PFSK-1 (cell line): ENCODE measurements at regions not wholly inside any gene's neighbourhood (a gene's known extent, or its start where the extent isn't known, plus 50 kb on each side); places are given as distances from the start of the nearest gene placed in this dataset.

ENCODE experiments used
- FOXP2 ChIP-seq: optimal IDR thresholded peaks from 2 replicates; pipeline ENCODE3; 2011; ENCODE audit warnings: borderline replicate concordance, control low read depth, inconsistent platforms; ENCODE audit not compliant: insufficient read depth; ENCODE audit errors: extremely low read length, extremely low read depth
- POLR2AphosphoS5 ChIP-seq: IDR thresholded peaks from 2 replicates; pipeline ENCODE4 v1.6.1; 2012; ENCODE audit warnings: low read depth, mild to moderate bottlenecking, control low read depth, low read length, moderate library complexity
- REST ChIP-seq, 2 experiments: IDR thresholded peaks; 2 replicates each; pipeline versions ENCODE4 v1.6.1 to v1.8.0; 2011 to 2012; ENCODE audit warnings: low read depth in 2 of 2, low read length in 2 of 2, control low read depth in 1 of 2, inconsistent platforms in 1 of 2, mild to moderate bottlenecking in 1 of 2, moderate library complexity in 1 of 2; ENCODE audit not compliant: insufficient read depth in 1 of 2
- SIN3A ChIP-seq: IDR thresholded peaks from 2 replicates; pipeline ENCODE4 v1.6.1; 2012; ENCODE audit warnings: mild to moderate bottlenecking, low read length, moderate library complexity, borderline replicate concordance; ENCODE audit not compliant: insufficient read depth
- TAF1 ChIP-seq: IDR thresholded peaks from 2 replicates; pipeline ENCODE4 v1.6.1; 2012; ENCODE audit warnings: low read length, control low read depth, borderline replicate concordance; ENCODE audit not compliant: insufficient read depth

- TF ChIP-seq SIN3A: no peak
- no peak for TF ChIP-seq TAF1
- no peak for TF ChIP-seq FOXP2
- TF ChIP-seq REST (IDR thresholded peaks at IDR 0.05; ENCODE audit: insufficient read depth in 1 of 2, low read depth in 2 of 2, low read length in 2 of 2): no peak
- no peak for TF ChIP-seq POLR2AphosphoS5
Observed at GRCh38 chr3:5423076-5423475, 235.6 kb downstream of the EDEM1 start.

- TF ChIP-seq POLR2AphosphoS5 (no peak), SIN3A (no peak), REST (IDR thresholded peaks at IDR 0.05; ENCODE audit: insufficient read depth in 1 of 2, low read depth in 2 of 2, low read length in 2 of 2) (no peak), TAF1 (no peak), FOXP2 (no peak)
Observed at GRCh38 chr3:5423523-5423922, 236.0 kb downstream of the EDEM1 start.

GRCh38 chr3:5425371-5425770, 237.9 kb downstream of the EDEM1 start:
- TF ChIP-seq SIN3A (no peak), POLR2AphosphoS5 (no peak), REST (IDR thresholded peaks at IDR 0.05; ENCODE audit: insufficient read depth in 1 of 2, low read depth in 2 of 2, low read length in 2 of 2) (no peak), FOXP2 (no peak), TAF1 (no peak)

- TF ChIP-seq REST (IDR thresholded peaks at IDR 0.05; ENCODE audit: insufficient read depth in 1 of 2, low read depth in 2 of 2, low read length in 2 of 2) (no peak), POLR2AphosphoS5 (no peak), FOXP2 (no peak), TAF1 (no peak), SIN3A (no peak)
Observed at GRCh38 chr3:5426094-5426883, 238.8 kb downstream of the EDEM1 start.
